ENCODE measurements at regions not wholly inside any gene's neighbourhood (a gene's known extent, or its start where the extent isn't known, plus 50 kb on each side); places are given as distances from the start of the nearest gene placed in this dataset.

GRCh38 chr20:55667955-55668354 is 337.4 kb downstream of the CBLN4 start:
- H3K4me3 Mint-ChIP-seq (ENCODE audit: unreplicated experiment), result no peak overlapping the region
- H3K27ac Mint-ChIP-seq (ENCODE audit: unreplicated experiment), result no peak overlapping the region
- no peak for TF ChIP-seq CTCF (IDR thresholded peaks at IDR 0.05; ENCODE audit: partially characterized antibody, unreplicated experiment)
- no peaks in the 10 kb centered on the region for H3K36me3 Mint-ChIP-seq (ENCODE audit: unreplicated experiment)
- H3K27me3 Mint-ChIP-seq (ENCODE audit: unreplicated experiment), result no peaks in the 10 kb centered on the region
- H3K9me3 Mint-ChIP-seq (ENCODE audit: unreplicated experiment), result peaks cover 2% of the 10 kb centered on the region
- H3K4me1 Mint-ChIP-seq (ENCODE audit: low read depth, unreplicated experiment), result no peaks in the 10 kb centered on the region
- no peak for DNase-seq

- Mint-ChIP-seq H3K36me3 (ENCODE audit: unreplicated experiment) (no peaks in the 10 kb centered on the region), H3K9me3 (ENCODE audit: unreplicated experiment) (peaks cover 2% of the 10 kb centered on the region)
- no peak for TF ChIP-seq CTCF (IDR thresholded peaks at IDR 0.05; ENCODE audit: partially characterized antibody, unreplicated experiment)
These were observed 338.3 kb downstream of the CBLN4 start for GRCh38 chr20:55667024-55667423.

GRCh38 chr20:55656231-55656775 is 349.0 kb downstream of the CBLN4 start:
- Mint-ChIP-seq H3K9me3 (ENCODE audit: unreplicated experiment) (peaks cover 2% of the 10 kb centered on the region), H3K36me3 (ENCODE audit: unreplicated experiment) (no peaks in the 10 kb centered on the region), H3K4me1 (ENCODE audit: low read depth, unreplicated experiment) (peaks cover 2% of the 10 kb centered on the region), H3K27ac (ENCODE audit: unreplicated experiment) (no peak overlapping the region), H3K27me3 (ENCODE audit: unreplicated experiment) (peaks cover 2% of the 10 kb centered on the region), H3K4me3 (ENCODE audit: unreplicated experiment) (no peak overlapping the region)
- no peak for DNase-seq
- TF ChIP-seq CTCF (IDR thresholded peaks at IDR 0.05; ENCODE audit: partially characterized antibody, unreplicated experiment), result no peak

More at GRCh38 chr20:55667024-55667423, 338.3 kb downstream of the CBLN4 start:
- DNase-seq, result no peak
- Mint-ChIP-seq H3K4me3 (ENCODE audit: unreplicated experiment) (no peak overlapping the region), H3K4me1 (ENCODE audit: low read depth, unreplicated experiment) (no peaks in the 10 kb centered on the region), H3K27me3 (ENCODE audit: unreplicated experiment) (peaks cover 2% of the 10 kb centered on the region), H3K27ac (ENCODE audit: unreplicated experiment) (no peak overlapping the region)

GRCh38 chr20:55650657-55651360 is 354.5 kb downstream of the CBLN4 start:
- Mint-ChIP-seq H3K4me3 (ENCODE audit: unreplicated experiment) (no peak overlapping the region), H3K9me3 (ENCODE audit: unreplicated experiment) (peaks cover 2% of the 10 kb centered on the region), H3K27ac (ENCODE audit: unreplicated experiment) (no peak overlapping the region), H3K4me1 (ENCODE audit: low read depth, unreplicated experiment) (no peaks in the 10 kb centered on the region), H3K27me3 (ENCODE audit: unreplicated experiment) (peaks cover 2% of the 10 kb centered on the region), H3K36me3 (ENCODE audit: unreplicated experiment) (no peaks in the 10 kb centered on the region)
- no peak for DNase-seq
- TF ChIP-seq CTCF (IDR thresholded peaks at IDR 0.05; ENCODE audit: partially characterized antibody, unreplicated experiment), result no peak

GRCh38 chr20:55649254-55649653 is 356.1 kb downstream of the CBLN4 start:
- H3K27ac Mint-ChIP-seq (ENCODE audit: unreplicated experiment), result no peak overlapping the region
- peaks cover 2% of the 10 kb centered on the region for H3K9me3 Mint-ChIP-seq (ENCODE audit: unreplicated experiment)
- DNase-seq, result no peak
- TF ChIP-seq CTCF (IDR thresholded peaks at IDR 0.05; ENCODE audit: partially characterized antibody, unreplicated experiment), result no peak
- H3K27me3 Mint-ChIP-seq (ENCODE audit: unreplicated experiment), result peaks cover 2% of the 10 kb centered on the region
- no peak overlapping the region for H3K4me3 Mint-ChIP-seq (ENCODE audit: unreplicated experiment)
- no peaks in the 10 kb centered on the region for H3K4me1 Mint-ChIP-seq (ENCODE audit: low read depth, unreplicated experiment)
- H3K36me3 Mint-ChIP-seq (ENCODE audit: unreplicated experiment), result no peaks in the 10 kb centered on the region

Measured in glutamatergic neuron (in vitro differentiated cells).